ENCODE measurements at regions not wholly inside any gene's neighbourhood (a gene's known extent, or its start where the extent isn't known, plus 50 kb on each side); places are given as distances from the start of the nearest gene placed in this dataset.

GRCh38 chr11:134944131-134944530 is 532.1 kb upstream of the B3GAT1 start:
- TF ChIP-seq ZNF384 (IDR thresholded peaks at IDR 0.05): no peak
- TF ChIP-seq PKNOX1 (IDR thresholded peaks at IDR 0.05): no peak
- no peak for TF ChIP-seq LEF1 (IDR thresholded peaks at IDR 0.05; ENCODE audit: borderline replicate concordance)
